Panc1 (cell line): ENCODE measurements at regions not wholly inside any gene's neighbourhood (a gene's known extent, or its start where the extent isn't known, plus 50 kb on each side); places are given as distances from the start of the nearest gene placed in this dataset.

Source experiments
- CTCF ChIP-seq: fragments of 450-650 bp; IDR thresholded peaks from 2 replicates; pipeline ENCODE4 v1.5.1; 2017; ENCODE audit warnings: mild to moderate bottlenecking
- POLR2AphosphoS5 ChIP-seq: IDR thresholded peaks from 2 replicates; pipeline ENCODE4 v1.6.1; 2012; ENCODE audit warnings: mild to moderate bottlenecking, low read depth, low read length, moderate library complexity
- REST ChIP-seq, 2 experiments: IDR thresholded peaks; 2 replicates each; pipeline ENCODE4 v1.6.1; 2011 to 2012; ENCODE audit warnings: low read depth in 2 of 2, control low read depth in 1 of 2, low read length in 1 of 2, mild to moderate bottlenecking in 1 of 2, moderate library complexity in 1 of 2; ENCODE audit not compliant: insufficient read depth in 1 of 2
- TCF7L2 ChIP-seq: IDR thresholded peaks from 2 replicates; pipeline ENCODE4 v1.6.1; 2011; ENCODE audit warnings: mild to moderate bottlenecking, low read depth, low read length, inconsistent platforms

- TF ChIP-seq CTCF: no peak
- TF ChIP-seq REST (IDR thresholded peaks at IDR 0.05; ENCODE audit: insufficient read depth in 1 of 2, low read depth in 2 of 2, low read length in 1 of 2): no peak
- TF ChIP-seq POLR2AphosphoS5: no peak
- TF ChIP-seq TCF7L2: no peak
These were observed 270.8 kb upstream of the FGF13 start for GRCh38 chrX:138982365-138982764.
